ENCODE measurements at regions not wholly inside any gene's neighbourhood (a gene's known extent, or its start where the extent isn't known, plus 50 kb on each side); places are given as distances from the start of the nearest gene placed in this dataset.

DNA sequence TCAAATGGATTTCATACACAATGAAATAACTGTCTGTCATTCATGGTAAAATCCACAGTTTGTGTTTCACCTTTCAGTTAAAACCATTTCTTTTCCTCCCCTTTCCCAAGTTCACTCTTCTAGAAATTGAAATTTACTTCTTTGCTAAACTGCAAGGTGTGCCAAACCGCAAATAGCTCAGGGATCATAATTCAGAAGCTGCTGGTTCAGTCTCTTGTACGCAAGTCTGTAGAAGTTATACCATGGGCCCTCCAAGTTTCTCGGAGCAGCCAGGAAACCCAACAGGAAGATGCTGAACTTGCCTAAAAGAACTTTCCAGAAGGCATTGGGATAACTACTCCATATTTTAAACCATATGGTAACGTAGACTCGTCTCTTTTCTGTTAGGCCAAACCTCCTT, 268.9 kb downstream of the FLRT2 start:
- Histone ChIP-seq H3K4me3 (no peak overlapping the region), H3K36me3 (no peaks in the 10 kb centered on the region), H3K9me3 (no peaks in the 10 kb centered on the region), H3K27ac (no peak overlapping the region), H3K27me3 (no peaks in the 10 kb centered on the region), H3K4me1 (no peaks in the 10 kb centered on the region)
- intact Hi-C loops (cut with DNase I), result no loop called here
- WGBS, 2 donors, result 70 to 76% methylated on average over 5 of the region's 5 CpGs
- FAIRE-seq, result no peak
- TF ChIP-seq, protein P1, sequence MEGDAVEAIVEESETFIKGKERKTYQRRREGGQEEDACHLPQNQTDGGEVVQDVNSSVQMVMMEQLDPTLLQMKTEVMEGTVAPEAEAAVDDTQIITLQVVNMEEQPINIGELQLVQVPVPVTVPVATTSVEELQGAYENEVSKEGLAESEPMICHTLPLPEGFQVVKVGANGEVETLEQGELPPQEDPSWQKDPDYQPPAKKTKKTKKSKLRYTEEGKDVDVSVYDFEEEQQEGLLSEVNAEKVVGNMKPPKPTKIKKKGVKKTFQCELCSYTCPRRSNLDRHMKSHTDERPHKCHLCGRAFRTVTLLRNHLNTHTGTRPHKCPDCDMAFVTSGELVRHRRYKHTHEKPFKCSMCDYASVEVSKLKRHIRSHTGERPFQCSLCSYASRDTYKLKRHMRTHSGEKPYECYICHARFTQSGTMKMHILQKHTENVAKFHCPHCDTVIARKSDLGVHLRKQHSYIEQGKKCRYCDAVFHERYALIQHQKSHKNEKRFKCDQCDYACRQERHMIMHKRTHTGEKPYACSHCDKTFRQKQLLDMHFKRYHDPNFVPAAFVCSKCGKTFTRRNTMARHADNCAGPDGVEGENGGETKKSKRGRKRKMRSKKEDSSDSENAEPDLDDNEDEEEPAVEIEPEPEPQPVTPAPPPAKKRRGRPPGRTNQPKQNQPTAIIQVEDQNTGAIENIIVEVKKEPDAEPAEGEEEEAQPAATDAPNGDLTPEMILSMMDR (IDR thresholded peaks at IDR 0.05), result no peak
- no peak for ATAC-seq
- no peak for DNase-seq

DNA sequence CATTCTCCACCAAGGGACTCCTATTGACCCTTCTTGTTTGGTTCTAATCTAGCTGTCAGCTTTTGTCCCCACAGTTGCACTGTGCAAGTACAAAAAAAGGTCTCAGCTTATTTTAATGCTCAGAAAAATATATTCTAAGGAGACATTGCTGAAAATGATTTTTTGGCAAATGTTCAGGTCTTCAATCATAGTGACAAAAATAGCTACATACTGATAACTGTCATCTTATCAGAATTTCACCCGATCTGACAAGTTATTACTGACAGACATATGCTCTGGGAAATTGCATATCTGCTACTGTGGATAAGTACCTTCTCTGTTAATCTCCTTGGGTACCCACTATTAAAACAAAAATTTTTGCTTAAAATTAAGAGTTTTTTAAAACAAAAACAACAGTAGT, 263.6 kb downstream of the FLRT2 start:
- Histone ChIP-seq H3K9me3 (no peaks in the 10 kb centered on the region), H3K27me3 (no peaks in the 10 kb centered on the region), H3K27ac (no peak overlapping the region), H3K4me1 (no peaks in the 10 kb centered on the region), H3K36me3 (no peaks in the 10 kb centered on the region), H3K4me3 (no peak overlapping the region)
- 42 to 44% methylated on average over 1 of the region's 1 CpG for WGBS, 2 donors
- no peak for ATAC-seq
- TF ChIP-seq, protein P1 (IDR thresholded peaks at IDR 0.05), result no peak
- intact Hi-C loops (cut with DNase I), result no loop called here
- no peak for DNase-seq
- FAIRE-seq, result no peak

DNA sequence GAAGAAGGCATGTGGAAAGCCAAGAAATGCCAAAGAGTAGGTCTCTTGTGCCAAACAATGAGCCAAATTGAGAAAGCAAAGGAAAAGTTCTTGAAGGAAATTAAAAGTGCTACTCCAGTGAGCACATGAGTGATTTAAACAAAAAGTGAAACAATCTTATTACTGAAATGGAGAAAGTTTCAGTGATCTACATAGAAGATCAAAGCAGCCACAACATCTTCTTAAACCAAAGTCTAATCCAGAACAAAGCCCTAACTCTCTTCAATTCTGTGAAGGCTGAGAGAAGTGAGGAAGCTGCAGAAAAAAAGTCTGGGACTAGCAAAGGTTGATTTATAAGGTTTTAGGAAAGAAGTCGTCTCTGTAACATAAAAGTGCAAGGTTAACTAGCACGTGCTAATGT, 259.6 kb downstream of the FLRT2 start:
- FAIRE-seq (no peak), DNase-seq (no peak), ATAC-seq (no peak)
- WGBS, 2 donors, result 72 to 74% methylated on average over 2 of the region's 2 CpGs
- H3K27ac ChIP-seq, result no peak overlapping the region
- no peaks in the 10 kb centered on the region for H3K27me3 ChIP-seq
- no peaks in the 10 kb centered on the region for H3K4me1 ChIP-seq
- intact Hi-C loops (cut with DNase I), result no loop called here
- TF ChIP-seq, protein P1 (IDR thresholded peaks at IDR 0.05), result no peak
- no peaks in the 10 kb centered on the region for H3K36me3 ChIP-seq
- H3K4me3 ChIP-seq, result no peak overlapping the region
- no peaks in the 10 kb centered on the region for H3K9me3 ChIP-seq

DNA sequence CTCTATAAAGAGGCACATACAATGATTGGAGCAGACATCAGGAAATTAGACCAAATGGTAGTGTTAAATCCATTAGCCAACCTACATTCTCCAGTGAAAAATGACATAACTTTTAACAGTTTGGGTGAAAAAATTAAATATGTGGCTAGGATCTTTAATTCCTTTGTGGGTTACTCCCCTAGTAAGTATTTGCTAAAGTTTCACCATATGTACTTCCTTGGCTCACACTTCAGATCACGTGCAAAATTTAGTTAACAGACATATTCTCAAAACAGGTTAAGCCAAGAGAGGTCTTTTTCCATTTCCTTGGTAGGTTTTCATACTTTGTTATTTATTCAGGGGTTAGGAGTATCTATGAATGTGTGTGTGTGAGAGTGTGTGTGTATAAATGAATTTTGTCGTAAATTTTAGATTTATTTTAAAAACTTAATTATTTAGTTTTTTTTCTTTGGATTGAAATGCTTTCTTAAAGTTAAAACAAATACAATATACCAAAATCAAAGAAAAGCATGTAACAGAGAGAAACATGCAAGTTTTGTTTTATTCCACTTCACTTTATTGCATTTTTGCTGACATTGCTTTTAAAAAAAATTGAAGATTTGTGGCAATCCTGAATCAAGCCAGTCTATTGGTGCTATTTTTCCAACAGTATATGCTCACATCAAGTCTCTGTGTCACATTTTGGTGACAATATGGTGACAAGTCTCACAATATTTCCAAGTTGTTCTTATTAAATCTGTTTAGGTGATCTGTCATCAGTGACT, 258.7 kb downstream of the FLRT2 start:
- WGBS, 2 donors, result 83 to 85% methylated on average over 2 of the region's 2 CpGs
- H3K4me3 ChIP-seq, result no peak overlapping the region
- H3K4me1 ChIP-seq, result no peaks in the 10 kb centered on the region
- no peak for ATAC-seq
- H3K27me3 ChIP-seq, result no peaks in the 10 kb centered on the region
- FAIRE-seq, result no peak
- intact Hi-C loops (cut with DNase I), result no loop called here
- DNase-seq, result no peak
- no peak overlapping the region for H3K27ac ChIP-seq
- no peaks in the 10 kb centered on the region for H3K36me3 ChIP-seq
- H3K9me3 ChIP-seq, result no peaks in the 10 kb centered on the region
- TF ChIP-seq, protein P1 (IDR thresholded peaks at IDR 0.05), result no peak

DNA sequence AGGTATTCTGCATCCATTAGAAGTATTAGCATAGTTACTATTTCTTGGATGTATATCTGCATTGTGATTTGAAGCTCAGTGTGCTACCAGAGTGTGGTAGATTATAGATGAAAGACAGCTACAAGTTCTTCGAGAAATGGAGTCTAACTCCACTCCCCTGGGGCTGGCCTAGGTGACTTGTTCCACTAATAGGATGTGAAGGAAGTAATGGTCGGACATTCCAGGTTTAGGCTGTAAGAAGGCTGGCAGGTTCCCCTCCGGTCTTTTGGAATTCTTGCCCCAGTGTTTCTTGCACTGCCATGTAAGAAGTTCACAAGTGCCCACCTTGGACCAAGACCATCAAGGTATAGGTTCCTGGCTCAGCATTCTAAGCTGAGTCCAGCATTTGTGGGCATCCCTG, 236.4 kb downstream of the FLRT2 start:
- no peaks in the 10 kb centered on the region for H3K36me3 ChIP-seq
- ATAC-seq (no peak), DNase-seq (no peak), FAIRE-seq (no peak)
- no peaks in the 10 kb centered on the region for H3K27me3 ChIP-seq
- no peak overlapping the region for H3K4me3 ChIP-seq
- H3K9me3 ChIP-seq, result no peaks in the 10 kb centered on the region
- no peak overlapping the region for H3K27ac ChIP-seq
- H3K4me1 ChIP-seq, result no peaks in the 10 kb centered on the region
- 76 to 93% methylated on average over 3 of the region's 3 CpGs for WGBS, 2 donors
- TF ChIP-seq, protein P1 (IDR thresholded peaks at IDR 0.05), result no peak
- intact Hi-C loops (cut with DNase I), result no loop called here
